ENCODE measurements at regions not wholly inside any gene's neighbourhood (a gene's known extent, or its start where the extent isn't known, plus 50 kb on each side); places are given as distances from the start of the nearest gene placed in this dataset.

DNA sequence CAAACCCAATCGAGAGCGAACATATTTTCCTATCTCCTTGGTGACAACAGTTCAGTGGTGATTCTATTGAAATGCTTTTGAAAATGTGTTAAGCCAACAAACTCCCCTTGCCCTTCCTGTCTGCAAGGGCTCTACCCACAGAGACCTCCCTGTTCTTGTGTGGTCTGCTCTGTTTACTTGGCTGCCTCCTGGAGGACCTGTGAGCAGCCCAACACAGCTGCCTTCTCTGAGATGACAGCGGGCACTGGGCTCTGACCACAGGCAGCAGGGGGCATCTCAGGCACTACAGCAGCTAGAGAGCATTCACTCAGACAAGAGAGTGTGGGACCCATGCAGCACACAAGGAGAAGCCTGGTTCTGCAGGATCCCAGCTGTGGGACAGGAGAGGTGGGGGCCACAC is 416.4 kb downstream of the TCERG1L start:
- Histone ChIP-seq H3K36me3 (ENCODE audit: control insufficient read depth, insufficient read depth, low read length) (no peaks in the 10 kb centered on the region), H3K4me2 (ENCODE audit: low read length) (no peak overlapping the region)
- whole genome bisulfite sequencing (ENCODE audit: extremely low coverage, insufficient coverage, low lambda C conversion rate): no CpG with 5 or more reads among the region's 3 CpGs

DNA sequence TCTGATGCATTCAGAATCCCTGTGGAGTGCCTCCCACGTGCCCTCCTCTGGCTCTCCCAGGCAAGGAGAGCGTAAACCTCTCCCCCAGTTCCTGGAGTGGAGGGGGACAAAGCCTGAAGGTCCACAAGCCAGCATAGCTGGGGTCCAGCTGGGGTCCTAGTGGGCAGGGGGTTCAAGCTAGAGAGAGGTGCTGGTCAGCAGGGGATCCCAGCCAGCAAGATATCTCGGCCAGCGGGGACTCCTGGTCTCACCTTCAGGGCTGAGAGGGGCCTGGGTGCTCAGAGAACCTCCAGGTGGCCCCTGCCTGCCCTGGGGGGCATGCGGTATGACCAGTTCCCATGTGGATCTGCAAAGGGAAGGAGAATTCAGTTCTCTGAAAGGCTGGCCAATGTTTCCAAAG is 413.7 kb downstream of the TCERG1L start:
- no CpG with 5 or more reads among the region's 5 CpGs for WGBS (ENCODE audit: extremely low coverage, insufficient coverage, low lambda C conversion rate)
- no peak for DNase-seq
- no peak overlapping the region for H2BK15ac ChIP-seq (replicated peaks; ENCODE audit: low read depth)
- no peaks in the 10 kb centered on the region for H3K4me1 ChIP-seq (ENCODE audit: control insufficient read depth, low read depth, low read length)
- H3K27me3 ChIP-seq (ENCODE audit: insufficient read depth, low read length, poor library complexity): no peaks in the 10 kb centered on the region
- no peak overlapping the region for H3K9ac ChIP-seq (ENCODE audit: low read length)
- no peaks in the 10 kb centered on the region for H3K36me3 ChIP-seq (ENCODE audit: control insufficient read depth, insufficient read depth, low read length)
- no peak overlapping the region for H3K4ac ChIP-seq (ENCODE audit: low read depth, low read length)
- H3K79me1 ChIP-seq (ENCODE audit: low read length): no peaks in the 10 kb centered on the region
- H3K79me2 ChIP-seq (ENCODE audit: control insufficient read depth, insufficient read depth, low read length): no peaks in the 10 kb centered on the region
- H2AK5ac ChIP-seq (ENCODE audit: low read length): no peak overlapping the region
- no peak overlapping the region for H4K5ac ChIP-seq (ENCODE audit: low read length)
- no peak overlapping the region for H4K8ac ChIP-seq (ENCODE audit: low read depth, low read length)
- no peak overlapping the region for H3K4me3 ChIP-seq (ENCODE audit: low read length)
- H3K56ac ChIP-seq (ENCODE audit: low read length): no peak overlapping the region
- H2BK5ac ChIP-seq (ENCODE audit: low read length): no peak overlapping the region
- no peak overlapping the region for H3K18ac ChIP-seq (ENCODE audit: low read length)
- H3K4me2 ChIP-seq (ENCODE audit: low read length): no peak overlapping the region
- no peak overlapping the region for H3K27ac ChIP-seq (ENCODE audit: low read depth, low read length)
- no peak overlapping the region for H2BK120ac ChIP-seq (ENCODE audit: low read depth, low read length)
- no peak overlapping the region for H3K23ac ChIP-seq (ENCODE audit: low read length)

More for the DNA sequence above, 416.4 kb downstream of the TCERG1L start:
- Histone ChIP-seq H3K27me3 (ENCODE audit: insufficient read depth, low read length, poor library complexity) (no peaks in the 10 kb centered on the region), H2AK5ac (ENCODE audit: low read length) (no peak overlapping the region), H2BK5ac (ENCODE audit: low read length) (no peak overlapping the region), H4K5ac (ENCODE audit: low read length) (no peak overlapping the region), H3K27ac (ENCODE audit: low read depth, low read length) (no peak overlapping the region), H3K18ac (ENCODE audit: low read length) (no peak overlapping the region), H3K23ac (ENCODE audit: low read length) (peak overlapping the region; percentile 16), H3K56ac (ENCODE audit: low read length) (no peak overlapping the region), H3K4ac (ENCODE audit: low read depth, low read length) (no peak overlapping the region), H3K4me1 (ENCODE audit: control insufficient read depth, low read depth, low read length) (no peaks in the 10 kb centered on the region), H3K79me1 (ENCODE audit: low read length) (no peaks in the 10 kb centered on the region), H3K79me2 (ENCODE audit: control insufficient read depth, insufficient read depth, low read length) (no peaks in the 10 kb centered on the region), H3K4me3 (ENCODE audit: low read length) (no peak overlapping the region), H3K9ac (ENCODE audit: low read length) (no peak overlapping the region), H4K8ac (ENCODE audit: low read depth, low read length) (no peak overlapping the region), H2BK120ac (ENCODE audit: low read depth, low read length) (no peak overlapping the region), H2BK15ac (replicated peaks; ENCODE audit: low read depth) (no peak overlapping the region)
- DNase-seq: peak; percentile 28

DNA sequence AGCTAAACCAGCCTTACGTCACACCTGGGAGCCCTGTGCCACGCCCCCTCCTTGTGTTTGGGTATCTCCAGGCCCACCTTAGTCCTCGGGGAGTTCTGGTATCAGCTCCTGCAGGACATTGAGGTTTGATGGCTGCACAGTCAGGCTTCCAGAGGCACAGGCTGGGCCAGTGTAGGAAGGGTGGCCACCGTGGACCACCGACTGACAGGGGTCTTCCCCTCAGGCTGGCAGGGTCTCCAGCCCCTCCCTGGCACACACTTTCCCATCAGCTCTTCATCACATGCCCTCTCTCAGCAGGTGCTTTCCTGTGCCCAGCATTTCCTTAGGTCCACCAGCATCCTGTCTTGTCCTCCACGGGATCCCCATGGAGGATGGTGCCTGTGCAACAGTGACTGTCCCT is 413.1 kb downstream of the TCERG1L start:
- no peak overlapping the region for H3K4me2 ChIP-seq (ENCODE audit: low read length)

DNA sequence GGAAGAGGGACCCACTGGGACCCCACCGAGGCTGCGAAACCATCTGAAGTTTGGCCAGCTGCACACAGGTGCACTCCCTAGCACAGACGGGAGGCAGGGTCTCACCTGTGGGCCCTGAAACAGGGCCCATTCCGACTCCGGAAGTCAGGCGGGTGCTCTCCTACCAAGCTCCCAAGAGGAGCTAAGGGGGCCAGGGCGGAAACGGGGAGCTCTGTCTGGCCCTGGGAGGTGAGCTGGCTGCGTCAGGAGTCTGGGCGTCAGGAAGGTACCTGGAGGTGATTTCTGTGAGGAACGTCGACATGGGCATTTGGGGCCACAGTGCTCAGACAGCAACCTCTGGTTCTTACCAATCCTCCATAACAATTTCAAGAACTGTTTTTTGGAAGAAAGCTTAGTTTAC is 411.7 kb downstream of the TCERG1L start:
- Histone ChIP-seq H4K8ac (ENCODE audit: low read depth, low read length) (no peak overlapping the region), H3K18ac (ENCODE audit: low read length) (no peak overlapping the region), H3K36me3 (ENCODE audit: control insufficient read depth, insufficient read depth, low read length) (no peaks in the 10 kb centered on the region), H3K27ac (ENCODE audit: low read depth, low read length) (no peak overlapping the region), H2BK120ac (ENCODE audit: low read depth, low read length) (no peak overlapping the region), H3K4me3 (ENCODE audit: low read length) (no peak overlapping the region), H3K4me2 (ENCODE audit: low read length) (no peak overlapping the region), H2BK15ac (replicated peaks; ENCODE audit: low read depth) (no peak overlapping the region), H3K56ac (ENCODE audit: low read length) (no peak overlapping the region), H4K5ac (ENCODE audit: low read length) (no peak overlapping the region), H3K27me3 (ENCODE audit: insufficient read depth, low read length, poor library complexity) (no peaks in the 10 kb centered on the region), H2BK5ac (ENCODE audit: low read length) (no peak overlapping the region), H3K79me1 (ENCODE audit: low read length) (no peaks in the 10 kb centered on the region), H3K79me2 (ENCODE audit: control insufficient read depth, insufficient read depth, low read length) (no peaks in the 10 kb centered on the region), H3K23ac (ENCODE audit: low read length) (no peak overlapping the region), H2AK5ac (ENCODE audit: low read length) (no peak overlapping the region), H3K9ac (ENCODE audit: low read length) (no peak overlapping the region), H3K4me1 (ENCODE audit: control insufficient read depth, low read depth, low read length) (no peaks in the 10 kb centered on the region), H3K4ac (ENCODE audit: low read depth, low read length) (no peak overlapping the region)
- no CpG with 5 or more reads among the region's 12 CpGs for WGBS (ENCODE audit: extremely low coverage, insufficient coverage, low lambda C conversion rate)
- DNase-seq: no peak

More for the DNA sequence above, 413.1 kb downstream of the TCERG1L start:
- Histone ChIP-seq H3K79me1 (ENCODE audit: low read length) (no peaks in the 10 kb centered on the region), H3K79me2 (ENCODE audit: control insufficient read depth, insufficient read depth, low read length) (no peaks in the 10 kb centered on the region), H3K9ac (ENCODE audit: low read length) (no peak overlapping the region), H3K36me3 (ENCODE audit: control insufficient read depth, insufficient read depth, low read length) (no peaks in the 10 kb centered on the region), H3K4me3 (ENCODE audit: low read length) (no peak overlapping the region), H3K27ac (ENCODE audit: low read depth, low read length) (no peak overlapping the region), H4K8ac (ENCODE audit: low read depth, low read length) (no peak overlapping the region), H3K4me1 (ENCODE audit: control insufficient read depth, low read depth, low read length) (no peaks in the 10 kb centered on the region), H3K56ac (ENCODE audit: low read length) (no peak overlapping the region), H2BK5ac (ENCODE audit: low read length) (no peak overlapping the region), H3K18ac (ENCODE audit: low read length) (no peak overlapping the region), H3K27me3 (ENCODE audit: insufficient read depth, low read length, poor library complexity) (no peaks in the 10 kb centered on the region), H2BK15ac (replicated peaks; ENCODE audit: low read depth) (no peak overlapping the region), H2AK5ac (ENCODE audit: low read length) (no peak overlapping the region), H4K5ac (ENCODE audit: low read length) (no peak overlapping the region), H3K23ac (ENCODE audit: low read length) (no peak overlapping the region), H3K4ac (ENCODE audit: low read depth, low read length) (no peak overlapping the region), H2BK120ac (ENCODE audit: low read depth, low read length) (no peak overlapping the region)
- WGBS (ENCODE audit: extremely low coverage, insufficient coverage, low lambda C conversion rate): no CpG with 5 or more reads among the region's 6 CpGs
- DNase-seq: no peak

DNA sequence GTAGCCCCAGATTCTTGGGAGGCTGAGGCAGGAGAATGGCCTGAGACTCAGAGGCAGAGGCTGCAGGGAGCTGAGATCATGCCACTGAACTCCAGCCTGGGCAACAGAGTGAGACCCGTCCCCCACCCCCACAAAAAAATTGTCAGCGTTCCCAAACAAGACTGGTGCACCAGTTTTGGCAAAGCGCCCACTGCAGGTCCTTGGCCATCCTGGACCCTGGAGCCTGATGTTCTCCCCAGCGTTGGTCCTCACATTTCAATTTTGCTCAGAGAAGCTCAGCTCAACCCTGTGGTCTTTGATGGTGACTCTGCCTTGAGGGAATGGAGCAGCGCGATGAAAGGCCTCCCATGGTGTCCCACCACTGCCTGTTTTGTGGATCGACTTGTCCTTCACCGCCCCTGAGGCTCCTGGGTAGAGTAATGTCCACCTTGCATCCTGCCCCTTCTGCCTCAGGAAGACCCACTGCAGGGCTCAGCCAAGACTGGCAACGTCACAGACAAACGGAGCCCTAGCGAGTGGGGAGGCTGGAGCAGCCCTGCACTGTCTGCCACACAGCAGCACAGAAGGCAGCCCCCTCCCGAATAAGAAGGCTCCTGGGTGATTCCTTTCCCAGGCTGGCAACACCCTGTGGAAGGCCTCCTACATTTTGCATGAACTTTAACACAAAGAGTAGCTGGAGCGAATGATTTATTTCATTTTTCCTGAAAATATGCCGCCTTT is 410.9 kb downstream of the TCERG1L start:
- no peak overlapping the region for H3K9ac ChIP-seq (ENCODE audit: low read length)
- H4K8ac ChIP-seq (ENCODE audit: low read depth, low read length): no peak overlapping the region
- no peak overlapping the region for H2BK120ac ChIP-seq (ENCODE audit: low read depth, low read length)
- H2BK5ac ChIP-seq (ENCODE audit: low read length): no peak overlapping the region
- no peak overlapping the region for H4K5ac ChIP-seq (ENCODE audit: low read length)
- no peak overlapping the region for H3K4me3 ChIP-seq (ENCODE audit: low read length)
- no peak overlapping the region for H3K27ac ChIP-seq (ENCODE audit: low read depth, low read length)
- no peak overlapping the region for H2AK5ac ChIP-seq (ENCODE audit: low read length)
- DNase-seq: no peak
- no peaks in the 10 kb centered on the region for H3K4me1 ChIP-seq (ENCODE audit: control insufficient read depth, low read depth, low read length)
- H3K4ac ChIP-seq (ENCODE audit: low read depth, low read length): no peak overlapping the region
- no peak overlapping the region for H2BK15ac ChIP-seq (replicated peaks; ENCODE audit: low read depth)
- no peaks in the 10 kb centered on the region for H3K79me2 ChIP-seq (ENCODE audit: control insufficient read depth, insufficient read depth, low read length)
- no peak overlapping the region for H3K56ac ChIP-seq (ENCODE audit: low read length)
- H3K79me1 ChIP-seq (ENCODE audit: low read length): no peaks in the 10 kb centered on the region
- H3K36me3 ChIP-seq (ENCODE audit: control insufficient read depth, insufficient read depth, low read length): no peaks in the 10 kb centered on the region
- no peak overlapping the region for H3K23ac ChIP-seq (ENCODE audit: low read length)
- WGBS (ENCODE audit: extremely low coverage, insufficient coverage, low lambda C conversion rate): no CpG with 5 or more reads among the region's 14 CpGs
- H3K18ac ChIP-seq (ENCODE audit: low read length): no peak overlapping the region
- H3K27me3 ChIP-seq (ENCODE audit: insufficient read depth, low read length, poor library complexity): no peaks in the 10 kb centered on the region
- H3K4me2 ChIP-seq (ENCODE audit: low read length): no peak overlapping the region

Measured in mesendoderm (in vitro differentiated cells).